K562 (cell line): ENCODE measurements at regions not wholly inside any gene's neighbourhood (a gene's known extent, or its start where the extent isn't known, plus 50 kb on each side); places are given as distances from the start of the nearest gene placed in this dataset.
A peak's percentile ranks its signal among the peaks of the same experiment; 100 is the strongest.

Experiments
- ATF1 ChIP-seq, 2 experiments: fragments of 450-650 bp in 1 of 2; IDR thresholded peaks; 2 replicates each; pipeline ENCODE4 v1.6.1; 2016; ENCODE audit warnings: missing compliant biosample characterization in 1 of 2, missing genetic modification characterization in 1 of 2
- CEBPB ChIP-seq: fragments of 450-650 bp; IDR thresholded peaks from 2 replicates; pipeline ENCODE4 v1.6.1; 2016; ENCODE audit warnings: missing genetic modification characterization, missing compliant biosample characterization
- CTBP1 ChIP-seq: fragments of 450-650 bp; IDR thresholded peaks from 2 replicates; pipeline ENCODE4 v1.6.1; 2016; ENCODE audit warnings: borderline replicate concordance
- ESRRA ChIP-seq: fragments of 450-650 bp; IDR thresholded peaks from 2 replicates; pipeline ENCODE4 v1.6.1; 2014; ENCODE audit warnings: low read depth, mild to moderate bottlenecking, moderate library complexity, borderline replicate concordance
- ETV6 ChIP-seq, 3 experiments: fragments of 150-350 bp in 1 of 3; sonication (generic) in 1 of 3; formaldehyde crosslinking in 1 of 3; IDR thresholded peaks; 2 replicates each; pipeline versions ENCODE4 v1.6.1 to v1.8.0; 2014 to 2022; ENCODE audit warnings: borderline replicate concordance in 2 of 3, low read depth in 2 of 3, antibody characterized with exemption in 1 of 3, low read length in 1 of 3, mild to moderate bottlenecking in 1 of 3, missing genetic modification reagents in 1 of 3
- HMG20B ChIP-seq: fragments of 250-450 bp; sonication (Bioruptor Pico); IDR thresholded peaks from 2 replicates; pipeline ENCODE4 v1.5.0; 2021; ENCODE audit warnings: mild to moderate bottlenecking
- MAZ ChIP-seq, 2 experiments: fragments of 450-650 bp in 1 of 2; sonication (generic) in 1 of 2; formaldehyde crosslinking; IDR thresholded peaks in 1 of 2; conservative IDR thresholded peaks in 1 of 2; 2 replicates each; pipeline versions ENCODE4 v1.4.0 to v1.5.0; 2020; ENCODE audit warnings: mild to moderate bottlenecking in 1 of 2, missing genetic modification reagents in 1 of 2
- PURB ChIP-seq: sonication (generic); formaldehyde crosslinking; IDR thresholded peaks from 2 replicates; pipeline ENCODE4 v1.9.0; 2021; ENCODE audit warnings: low read depth, mild to moderate bottlenecking, missing genetic modification reagents
- RAD21 ChIP-seq, 2 experiments: fragments of 250-450 bp in 1 of 2; fragments of 450-650 bp in 1 of 2; sonication (Bioruptor Pico) in 1 of 2; formaldehyde crosslinking in 1 of 2; IDR thresholded peaks in 1 of 2; conservative IDR thresholded peaks in 1 of 2; 2 replicates each; pipeline versions ENCODE4 v1.4.0 to v1.8.0; 2020 to 2022; ENCODE audit warnings: mild to moderate bottlenecking in 2 of 2, moderate library complexity in 1 of 2
- RB1 ChIP-seq: fragments of 450-650 bp; IDR thresholded peaks from 2 replicates; pipeline ENCODE4 v1.6.1; 2017; ENCODE audit warnings: low read depth, mild to moderate bottlenecking
- RCOR1 ChIP-seq, 2 experiments: IDR thresholded peaks; 2 replicates each; pipeline ENCODE4 v1.6.1; 2012; ENCODE audit warnings: low read depth in 2 of 2, low read length in 2 of 2, borderline replicate concordance in 1 of 2, improper control_type of control experiment in 1 of 2
- SIRT6 ChIP-seq: IDR thresholded peaks from one replicate; pipeline ENCODE4 v1.6.1; 2012; ENCODE audit warnings: low read depth, mild to moderate bottlenecking, control low read depth, inconsistent platforms, low read length, moderate library complexity
- SMC3 ChIP-seq: conservative IDR thresholded peaks from 2 replicates; pipeline ENCODE4 v1.6.1; 2011; ENCODE audit warnings: low read depth, low read length, improper control_type of control experiment; ENCODE audit not compliant: insufficient read depth
- SNIP1 ChIP-seq: fragments of 450-650 bp; IDR thresholded peaks from 2 replicates; pipeline ENCODE4 v1.7.1; 2017; ENCODE audit warnings: low read depth, mild to moderate bottlenecking
- SRF ChIP-seq, 2 experiments: fragments of 250-450, 450-650 bp in 1 of 2; sonication (Bioruptor Pico) in 1 of 2; sonication (generic) in 1 of 2; formaldehyde crosslinking; IDR thresholded peaks; 2 replicates each; pipeline versions ENCODE4 v1.5.0 to v1.5.1; 2020 to 2022; ENCODE audit warnings: mild to moderate bottlenecking in 1 of 2, missing genetic modification reagents in 1 of 2
- ZFP36 ChIP-seq: fragments of 150-350 bp; IDR thresholded peaks from 2 replicates; pipeline ENCODE4 v1.6.1; 2018; ENCODE audit warnings: low read length, low read depth; ENCODE audit not compliant: partially characterized antibody
- ZNF57 ChIP-seq: fragments of 450-650 bp; formaldehyde crosslinking; IDR thresholded peaks from 2 replicates; pipeline ENCODE4 v1.4.0; 2020; ENCODE audit warnings: mild to moderate bottlenecking, moderate library complexity
- TF ChIP-seq, protein P1 (sequence below): fragments of 250-450 bp; sonication (Bioruptor Pico); IDR thresholded peaks from 2 replicates; pipeline ENCODE4 v1.4.0; 2020; ENCODE audit warnings: mild to moderate bottlenecking
- TF ChIP-seq, protein P2 (sequence below): fragments of 250-450 bp; sonication (Bioruptor Pico); IDR thresholded peaks from 2 replicates; pipeline ENCODE4 v1.5.0; 2022; ENCODE audit warnings: mild to moderate bottlenecking
- TF ChIP-seq, protein P3 (sequence below), 3 experiments: IDR thresholded peaks in 2 of 3; conservative IDR thresholded peaks in 1 of 3; 2 replicates each; pipeline ENCODE4 v1.5.1; 2011 to 2012; ENCODE audit warnings: low read length in 3 of 3, mild to moderate bottlenecking in 3 of 3, control low read depth in 2 of 3, improper control_type of control experiment in 1 of 3, inconsistent platforms in 1 of 3, low read depth in 1 of 3, mixed read lengths in 1 of 3, moderate library complexity in 1 of 3; ENCODE audit not compliant: insufficient read depth in 2 of 3

DNA sequence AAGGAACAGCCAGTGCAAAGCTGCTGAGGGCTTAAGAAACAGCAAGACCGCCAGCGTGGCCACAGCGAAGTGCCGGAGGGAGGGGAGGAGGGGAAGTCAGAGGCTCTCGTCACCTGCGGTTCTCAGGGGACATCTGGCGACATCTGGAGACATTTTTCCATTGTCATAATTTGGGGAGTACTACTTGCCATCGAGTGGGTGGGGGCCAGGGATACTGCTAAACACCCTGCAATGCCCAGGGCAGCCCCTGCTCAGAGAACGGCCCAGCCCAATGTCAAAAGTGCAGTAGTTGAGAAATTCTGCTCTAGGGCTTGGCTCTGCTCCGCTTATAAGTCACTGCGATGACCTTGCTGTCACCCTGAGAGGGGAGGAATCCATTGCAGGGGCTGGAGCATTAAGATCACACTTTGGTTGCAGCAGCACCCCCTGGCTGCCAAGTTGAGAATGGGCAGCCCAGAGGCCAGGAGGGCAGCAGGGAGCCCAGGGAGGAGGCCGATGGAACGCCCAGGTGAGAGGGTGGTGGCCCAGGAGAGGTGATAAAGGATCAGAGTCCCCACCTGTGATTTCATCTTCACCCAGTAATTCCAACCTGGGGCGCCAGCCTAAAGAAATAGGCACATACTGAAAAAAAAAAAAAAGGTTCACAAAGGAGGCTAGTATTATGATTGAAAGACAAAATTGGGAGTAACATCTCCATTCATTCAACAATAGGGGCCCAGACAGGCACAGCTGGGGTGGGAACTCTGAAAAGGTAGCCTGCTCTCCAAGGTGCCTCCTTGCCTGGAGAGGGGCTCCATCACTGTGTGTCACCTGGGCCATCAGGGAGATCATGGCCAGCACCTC lies 218.2 kb downstream of the BMP7 start (continued):
- TF ChIP-seq, protein P1, sequence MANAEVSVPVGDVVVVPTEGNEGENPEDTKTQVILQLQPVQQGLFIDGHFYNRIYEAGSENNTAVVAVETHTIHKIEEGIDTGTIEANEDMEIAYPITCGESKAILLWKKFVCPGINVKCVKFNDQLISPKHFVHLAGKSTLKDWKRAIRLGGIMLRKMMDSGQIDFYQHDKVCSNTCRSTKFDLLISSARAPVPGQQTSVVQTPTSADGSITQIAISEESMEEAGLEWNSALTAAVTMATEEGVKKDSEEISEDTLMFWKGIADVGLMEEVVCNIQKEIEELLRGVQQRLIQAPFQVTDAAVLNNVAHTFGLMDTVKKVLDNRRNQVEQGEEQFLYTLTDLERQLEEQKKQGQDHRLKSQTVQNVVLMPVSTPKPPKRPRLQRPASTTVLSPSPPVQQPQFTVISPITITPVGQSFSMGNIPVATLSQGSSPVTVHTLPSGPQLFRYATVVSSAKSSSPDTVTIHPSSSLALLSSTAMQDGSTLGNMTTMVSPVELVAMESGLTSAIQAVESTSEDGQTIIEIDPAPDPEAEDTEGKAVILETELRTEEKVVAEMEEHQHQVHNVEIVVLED (CRISPR knock-in tag) = no peak
- TF ChIP-seq RB1 (0 out of 2 replicates have a peak, but pooled peaks have one; percentile 37), ESRRA (peak; percentile 98), ATF1 (CRISPR knock-in tag; IDR thresholded peaks at IDR 0.05) (no peak), ATF1 (tag; IDR thresholded peaks at IDR 0.05) (no peak), RAD21 (CRISPR knock-in tag; conservative IDR thresholded peaks at IDR 0.05 in 1 of 2, IDR thresholded peaks at IDR 0.05 in 1 of 2) (peak; percentile 26 to 51; a peak in 2 of 4 replicates), CTBP1 (peak; percentile 17; the same call in 1 of the 2 replicates), MAZ (CRISPR knock-in tag; conservative IDR thresholded peaks at IDR 0.05 in 1 of 2, IDR thresholded peaks at IDR 0.05 in 1 of 2) (peak in 1 of 2 experiments; percentile 30; a peak in 1 of 4 replicates), PURB (CRISPR knock-in tag) (no peak), SMC3 (peak; percentile 42; the same call in 1 of the 2 replicates), CEBPB (0 out of 2 replicates have a peak, but pooled peaks have one; percentile 22), ETV6 (IDR thresholded peaks at IDR 0.05; ENCODE audit: borderline replicate concordance in 1 of 2, low read depth in 2 of 2, low read length in 1 of 2) (no peak), ETV6 (CRISPR knock-in tag; IDR thresholded peaks at IDR 0.05; ENCODE audit: borderline replicate concordance) (no peak), RCOR1 (IDR thresholded peaks at IDR 0.05; ENCODE audit: borderline replicate concordance in 1 of 2, low read depth in 2 of 2, low read length in 2 of 2) (peak in 1 of 2 experiments; percentile 27; a peak in 1 of 4 replicates), HMG20B (no peak), ZFP36 (no peak), ZNF57 (CRISPR knock-in tag) (no peak), SNIP1 (no peak), SIRT6 (no peak), SRF (CRISPR knock-in tag; IDR thresholded peaks at IDR 0.05) (peak in 1 of 2 experiments; percentile 39; a peak in 1 of 4 replicates)
- TF ChIP-seq, protein P2, sequence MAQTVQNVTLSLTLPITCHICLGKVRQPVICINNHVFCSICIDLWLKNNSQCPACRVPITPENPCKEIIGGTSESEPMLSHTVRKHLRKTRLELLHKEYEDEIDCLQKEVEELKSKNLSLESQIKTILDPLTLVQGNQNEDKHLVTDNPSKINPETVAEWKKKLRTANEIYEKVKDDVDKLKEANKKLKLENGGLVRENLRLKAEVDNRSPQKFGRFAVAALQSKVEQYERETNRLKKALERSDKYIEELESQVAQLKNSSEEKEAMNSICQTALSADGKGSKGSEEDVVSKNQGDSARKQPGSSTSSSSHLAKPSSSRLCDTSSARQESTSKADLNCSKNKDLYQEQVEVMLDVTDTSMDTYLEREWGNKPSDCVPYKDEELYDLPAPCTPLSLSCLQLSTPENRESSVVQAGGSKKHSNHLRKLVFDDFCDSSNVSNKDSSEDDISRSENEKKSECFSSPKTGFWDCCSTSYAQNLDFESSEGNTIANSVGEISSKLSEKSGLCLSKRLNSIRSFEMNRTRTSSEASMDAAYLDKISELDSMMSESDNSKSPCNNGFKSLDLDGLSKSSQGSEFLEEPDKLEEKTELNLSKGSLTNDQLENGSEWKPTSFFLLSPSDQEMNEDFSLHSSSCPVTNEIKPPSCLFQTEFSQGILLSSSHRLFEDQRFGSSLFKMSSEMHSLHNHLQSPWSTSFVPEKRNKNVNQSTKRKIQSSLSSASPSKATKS (CRISPR knock-in tag) = no peak
- TF ChIP-seq, protein P3, sequence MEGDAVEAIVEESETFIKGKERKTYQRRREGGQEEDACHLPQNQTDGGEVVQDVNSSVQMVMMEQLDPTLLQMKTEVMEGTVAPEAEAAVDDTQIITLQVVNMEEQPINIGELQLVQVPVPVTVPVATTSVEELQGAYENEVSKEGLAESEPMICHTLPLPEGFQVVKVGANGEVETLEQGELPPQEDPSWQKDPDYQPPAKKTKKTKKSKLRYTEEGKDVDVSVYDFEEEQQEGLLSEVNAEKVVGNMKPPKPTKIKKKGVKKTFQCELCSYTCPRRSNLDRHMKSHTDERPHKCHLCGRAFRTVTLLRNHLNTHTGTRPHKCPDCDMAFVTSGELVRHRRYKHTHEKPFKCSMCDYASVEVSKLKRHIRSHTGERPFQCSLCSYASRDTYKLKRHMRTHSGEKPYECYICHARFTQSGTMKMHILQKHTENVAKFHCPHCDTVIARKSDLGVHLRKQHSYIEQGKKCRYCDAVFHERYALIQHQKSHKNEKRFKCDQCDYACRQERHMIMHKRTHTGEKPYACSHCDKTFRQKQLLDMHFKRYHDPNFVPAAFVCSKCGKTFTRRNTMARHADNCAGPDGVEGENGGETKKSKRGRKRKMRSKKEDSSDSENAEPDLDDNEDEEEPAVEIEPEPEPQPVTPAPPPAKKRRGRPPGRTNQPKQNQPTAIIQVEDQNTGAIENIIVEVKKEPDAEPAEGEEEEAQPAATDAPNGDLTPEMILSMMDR (IDR thresholded peaks at IDR 0.05 in 2 of 3, conservative IDR thresholded peaks at IDR 0.05 in 1 of 3; ENCODE audit: insufficient read depth in 2 of 3, low read depth in 1 of 3, low read length in 3 of 3) = peak; percentile 77 to 89 (median 81)
